ENCODE measurements at regions not wholly inside any gene's neighbourhood (a gene's known extent, or its start where the extent isn't known, plus 50 kb on each side); places are given as distances from the start of the nearest gene placed in this dataset.

- no peak overlapping the region for H2BK20ac ChIP-seq (ENCODE audit: low read depth, low read length)
- H2BK120ac ChIP-seq (ENCODE audit: low read depth, low read length) = no peak overlapping the region
- H3K14ac ChIP-seq (replicated peaks; ENCODE audit: low read depth, low read length) = no peak overlapping the region
- ATAC-seq (ENCODE audit: low read depth) (no peak), DNase-seq (no peak)
- no peak overlapping the region for H3K4me3 ChIP-seq (ENCODE audit: insufficient read depth, low read depth, low read length)
- ChIA-PET CTCF (no interaction called here), POLR2A (ENCODE audit: unreplicated experiment) (no interaction called here)
- no peak overlapping the region for H3K27ac ChIP-seq (ENCODE audit: insufficient read depth, low read length)
- H2BK5ac ChIP-seq (ENCODE audit: low read depth, low read length, poor library complexity, severe bottlenecking) = no peak overlapping the region
- in situ Hi-C loops (cut with MboI; ENCODE audit: low sequenced_read_pairs) = no loop called here
- no peak overlapping the region for H2BK15ac ChIP-seq (ENCODE audit: low read depth, low read length)
- no peaks in the 10 kb centered on the region for H3K9me1 ChIP-seq (ENCODE audit: insufficient read depth, low read length)
- no peak overlapping the region for H3K23ac ChIP-seq (ENCODE audit: low read depth, low read length)
- no peak overlapping the region for H2AK5ac ChIP-seq (ENCODE audit: low read depth, low read length)
- H3K79me1 ChIP-seq (ENCODE audit: low read depth in 1 of 2, low read length in 2 of 2) = no peaks in the 10 kb centered on the region
- no peak overlapping the region for H3K56ac ChIP-seq (ENCODE audit: extremely low read depth, insufficient read depth, low read length)
- H2AFZ ChIP-seq (replicated peaks; ENCODE audit: low read length, poor library complexity) = no peak overlapping the region
- H3K9ac ChIP-seq (ENCODE audit: low read depth, low read length) = no peak overlapping the region
- no peak overlapping the region for H2AK9ac ChIP-seq (replicated peaks; ENCODE audit: low read depth, low read length, poor library complexity)
- H3K4me1 ChIP-seq (ENCODE audit: control insufficient read depth, insufficient read depth, low read length) = no peaks in the 10 kb centered on the region
- no TSS peak for BruUV-seq (replicated peaks)
- TF ChIP-seq POLR2A (IDR thresholded peaks at IDR 0.05; ENCODE audit: low read depth, low read length) (no peak), MXI1 (IDR thresholded peaks at IDR 0.05; ENCODE audit: borderline replicate concordance, low read depth, low read length) (no peak), BHLHE40 (IDR thresholded peaks at IDR 0.05; ENCODE audit: low read depth, low read length) (no peak), ELK1 (IDR thresholded peaks at IDR 0.05; ENCODE audit: borderline replicate concordance, low read depth, low read length) (no peak), MAFK (IDR thresholded peaks at IDR 0.05; ENCODE audit: low read depth, low read length) (no peak), MAZ (IDR thresholded peaks at IDR 0.05; ENCODE audit: borderline replicate concordance, low read depth, low read length) (no peak), CHD1 (IDR thresholded peaks at IDR 0.05; ENCODE audit: low read depth, low read length) (no peak), RCOR1 (IDR thresholded peaks at IDR 0.05; ENCODE audit: insufficient replicate concordance, low read length) (no peak), RAD21 (IDR thresholded peaks at IDR 0.05; ENCODE audit: low read length) (no peak)
- intact Hi-C loops (cut with micrococcal nuclease) = no loop called here
- no peaks in the 10 kb centered on the region for H4K20me1 ChIP-seq (ENCODE audit: insufficient read depth, low read length)
- H4K5ac ChIP-seq (ENCODE audit: low read depth, low read length) = no peak overlapping the region
- no peak overlapping the region for H4K8ac ChIP-seq (ENCODE audit: low read depth in 2 of 2, low read length in 2 of 2)
- no peaks in the 10 kb centered on the region for H3K36me3 ChIP-seq (ENCODE audit: control insufficient read depth, insufficient read depth, low read length)
- H3K4ac ChIP-seq (ENCODE audit: low read depth, low read length) = no peak overlapping the region
- H3K18ac ChIP-seq (ENCODE audit: low read depth, low read length) = no peak overlapping the region
- H3K9me3 ChIP-seq (ENCODE audit: control insufficient read depth, insufficient read depth, low read length) = no peaks in the 10 kb centered on the region
- dilution Hi-C loops (cut with HindIII; ENCODE audit: low sequenced_read_pairs, unreplicated experiment) = no loop called here
- WGBS, 2 experiments (ENCODE audit: extremely low coverage in 2 of 2, insufficient read length in 1 of 2) = no CpG with 5 or more reads among the region's 2 CpGs
- H3K4me2 ChIP-seq (ENCODE audit: low read depth, low read length) = no peak overlapping the region
- H4K91ac ChIP-seq (ENCODE audit: insufficient read depth, low read depth, low read length) = no peak overlapping the region
- no peaks in the 10 kb centered on the region for H3K27me3 ChIP-seq (ENCODE audit: control insufficient read depth, insufficient read depth, low read length)
Observed at GRCh38 chr2:161556440-161556839, 67.8 kb upstream of the SLC4A10 start.
